Prostate gland (tissue), 1 donor: ENCODE measurements at regions not wholly inside any gene's neighbourhood (a gene's known extent, or its start where the extent isn't known, plus 50 kb on each side); places are given as distances from the start of the nearest gene placed in this dataset.

ENCODE experiments used
- POLR2A ChIP-seq: fragments of 450-650 bp; IDR thresholded peaks from one replicate; pipeline ENCODE4 v1.6.1; 2016; ENCODE audit warnings: antibody characterized with exemption, mild to moderate bottlenecking
- POLR2AphosphoS5 ChIP-seq: sonication (generic); formaldehyde crosslinking; IDR thresholded peaks from one replicate; pipeline ENCODE4 v1.6.1; 2017; ENCODE audit warnings: antibody characterized with exemption

GRCh38 chr1:200310824-200311223 lies 99.0 kb downstream of the ZNF281 start:
- TF ChIP-seq POLR2A (no peak), POLR2AphosphoS5 (no peak)
